CD14-positive monocyte (primary cell): ENCODE measurements at regions not wholly inside any gene's neighbourhood (a gene's known extent, or its start where the extent isn't known, plus 50 kb on each side); places are given as distances from the start of the nearest gene placed in this dataset.

Experiments
- DNase-seq, 3 donors: peaks; one replicate each; pipeline ENCODE4 v3.0.0-alpha.2; 2011 to 2022
- H2AFZ ChIP-seq: 2 replicates; pipeline ENCODE4 v1.6.0; 2012; ENCODE audit warnings: mild to moderate bottlenecking, low read depth, low read length, inconsistent platforms; ENCODE audit not compliant: insufficient read depth, poor library complexity, severe bottlenecking
- H3K27ac ChIP-seq, 2 donors: 1 replicate in 1 of 2; 2 replicates in 1 of 2; pipeline ENCODE4 v1.5.1; 2012 to 2013; ENCODE audit warnings: low read length in 2 of 2, control low read depth in 1 of 2, inconsistent platforms in 1 of 2, low read depth in 1 of 2, mild to moderate bottlenecking in 1 of 2
- H3K27me3 ChIP-seq, 2 donors: one replicate each; pipeline versions ENCODE4 v1.6.0 to v1.6.1; 2011 to 2013; ENCODE audit warnings: low read length in 2 of 2; ENCODE audit not compliant: control insufficient read depth in 2 of 2, insufficient read depth in 2 of 2
- H3K36me3 ChIP-seq, 2 donors: replicated peaks in 1 of 2; 1 replicate in 1 of 2; 2 replicates in 1 of 2; pipeline versions ENCODE4 v1.5.1 to v1.6.1; 2012 to 2013; ENCODE audit warnings: low read length in 2 of 2, control low read depth in 1 of 2, inconsistent platforms in 1 of 2, mild to moderate bottlenecking in 1 of 2; ENCODE audit not compliant: insufficient read depth in 2 of 2, control insufficient read depth in 1 of 2
- H3K4me1 ChIP-seq, 2 donors: 1 replicate in 1 of 2; 2 replicates in 1 of 2; pipeline versions ENCODE4 v1.5.1 to v1.6.1; 2012 to 2013; ENCODE audit warnings: low read length in 2 of 2, control low read depth in 1 of 2, inconsistent platforms in 1 of 2, mild to moderate bottlenecking in 1 of 2, moderate library complexity in 1 of 2; ENCODE audit not compliant: insufficient read depth in 2 of 2, control insufficient read depth in 1 of 2
- H3K4me2 ChIP-seq: replicated peaks from 2 replicates; pipeline ENCODE3; 2012; ENCODE audit warnings: low read length, moderate library complexity, mild to moderate bottlenecking; ENCODE audit not compliant: poor library complexity, severe bottlenecking; ENCODE audit errors: extremely low read depth
- H3K4me3 ChIP-seq, 3 experiments: fragments of 200-600 bp in 1 of 3; sonication (generic) in 1 of 3; replicated peaks in 1 of 3; 1 replicate in 2 of 3; 2 replicates in 1 of 3; pipeline ENCODE4 v1.5.1; 2011 to 2013; ENCODE audit warnings: low read length in 3 of 3, mild to moderate bottlenecking in 3 of 3, control low read depth in 2 of 3, low read depth in 2 of 3, inconsistent platforms in 1 of 3, moderate library complexity in 1 of 3
- H3K79me2 ChIP-seq: 2 replicates; pipeline ENCODE4 v1.6.0; 2012; ENCODE audit warnings: mild to moderate bottlenecking, control low read depth, inconsistent platforms, low read length, moderate library complexity; ENCODE audit not compliant: insufficient read depth
- H3K9ac ChIP-seq: 2 replicates; pipeline ENCODE4 v1.6.0; 2017; ENCODE audit warnings: low read length, mild to moderate bottlenecking; ENCODE audit not compliant: insufficient read depth, poor library complexity, severe bottlenecking
- H3K9me3 ChIP-seq, 2 donors: replicated peaks in 1 of 2; 1 replicate in 1 of 2; 2 replicates in 1 of 2; pipeline versions ENCODE4 v1.5.1 to v1.6.1; 2012 to 2013; ENCODE audit warnings: low read length in 2 of 2, control low read depth in 1 of 2; ENCODE audit not compliant: control insufficient read depth in 1 of 2, insufficient read depth in 1 of 2
- H4K20me1 ChIP-seq: 2 replicates; pipeline ENCODE4 v1.6.0; 2012; ENCODE audit warnings: mild to moderate bottlenecking, low read length, control low read depth, moderate library complexity; ENCODE audit not compliant: insufficient read depth
- H3K27ac Mint-ChIP-seq, 7 donors: one replicate each; pipeline ENCODE4 v1.8.0; 2020; ENCODE audit warnings: mild to moderate bottlenecking in 7 of 7, mixed read lengths in 7 of 7, moderate library complexity in 6 of 7, inconsistent platforms in 2 of 7
- H3K27me3 Mint-ChIP-seq, 3 donors: one replicate each; pipeline ENCODE4 v1.8.0; 2021 to 2022; ENCODE audit warnings: low read depth in 3 of 3, mild to moderate bottlenecking in 3 of 3, mixed read lengths in 3 of 3, moderate library complexity in 3 of 3, inconsistent platforms in 1 of 3
- H3K36me3 Mint-ChIP-seq, 2 donors: one replicate each; pipeline ENCODE4 v1.8.0; 2020; ENCODE audit warnings: mixed read lengths in 2 of 2, inconsistent platforms in 1 of 2, mild to moderate bottlenecking in 1 of 2
- H3K4me1 Mint-ChIP-seq: one replicate; pipeline ENCODE4 v1.8.0; 2020; ENCODE audit warnings: mild to moderate bottlenecking, mixed read lengths
- H3K4me3 Mint-ChIP-seq, 2 donors: one replicate each; pipeline ENCODE4 v1.8.0; 2020; ENCODE audit warnings: mild to moderate bottlenecking in 2 of 2, mixed read lengths in 2 of 2, moderate library complexity in 1 of 2
- H3K9me3 Mint-ChIP-seq, 7 donors: one replicate each; pipeline ENCODE4 v1.8.0; 2020 to 2022; ENCODE audit warnings: mixed read lengths in 7 of 7, mild to moderate bottlenecking in 6 of 7, moderate library complexity in 6 of 7, inconsistent platforms in 2 of 7
- CTCF ChIP-seq: fragments of 200-600 bp; IDR thresholded peaks from one replicate; pipeline ENCODE4 v1.8.0; 2022; ENCODE audit warnings: antibody characterized with exemption, mild to moderate bottlenecking
- WGBS: methylation state at CpG from one replicate; pipeline ENCODE4 v1.1.5; 2013; ENCODE audit warnings: missing lambda C conversion rate; ENCODE audit not compliant: insufficient coverage; 5-methylcytosine and 5-hydroxymethylcytosine counted together
- intact Hi-C, 2 donors: fragments of 100-400 bp; cut with micrococcal nuclease; formaldehyde crosslinking; loops; one replicate each; pipeline versions ENCODE4 v1.15.0 to v1.15.1; 2023

DNA sequence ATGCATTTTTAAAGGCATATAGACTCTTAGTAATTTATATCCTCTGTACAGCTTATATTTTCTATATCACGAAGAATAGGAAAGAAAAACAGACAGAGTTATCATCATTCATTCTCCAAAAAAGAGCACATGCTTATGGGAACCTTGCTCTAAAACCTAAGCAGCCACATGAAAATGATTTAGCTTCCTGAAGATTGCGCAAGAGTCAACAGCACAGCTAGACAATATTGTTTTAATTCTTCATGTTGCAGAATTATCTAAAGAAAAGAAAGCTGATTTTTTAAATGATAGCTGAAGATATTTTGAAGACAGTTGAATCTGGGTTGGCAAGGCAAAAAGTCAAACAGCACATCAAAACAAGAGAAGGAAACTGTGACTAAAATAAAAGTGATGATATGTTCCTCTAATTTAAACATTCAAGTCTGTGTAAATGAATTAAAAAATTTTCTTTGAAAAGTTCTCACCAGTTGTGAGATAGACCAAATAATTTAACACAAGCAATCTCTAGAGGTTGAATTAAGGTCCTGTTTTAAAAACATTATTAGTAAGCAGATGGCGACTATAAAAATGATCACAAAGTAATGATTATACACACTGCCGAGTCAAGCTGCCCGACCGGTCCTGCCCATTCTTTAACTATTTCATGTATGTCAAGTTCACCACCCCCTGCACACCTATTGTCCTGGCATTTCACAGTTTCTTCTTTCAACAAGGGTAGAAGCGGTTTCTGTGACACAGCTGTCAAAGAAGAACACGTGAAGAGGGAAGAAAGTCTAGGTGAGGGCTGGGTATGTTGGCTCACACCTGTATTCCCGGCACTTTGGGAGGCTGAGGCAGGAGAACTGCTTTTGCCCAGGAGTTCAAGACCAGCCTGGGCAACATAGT is 74.2 kb upstream of the BHLHE40 start:
- peaks cover 3 to 11% of the 10 kb centered on the region in 2 donors for H3K4me1 ChIP-seq
- no peaks in the 10 kb centered on the region for H3K9me3 ChIP-seq
- peaks cover 8% of the 10 kb centered on the region for H3K4me1 Mint-ChIP-seq
- H3K4me3 ChIP-seq, result no peak overlapping the region
- no peaks in the 10 kb centered on the region for H3K79me2 ChIP-seq
- peaks cover 0 to 2% (median 0%) of the 10 kb centered on the region in 3 donors for H3K27me3 Mint-ChIP-seq
- intact Hi-C loops, result no loop called here
- H3K9me3 Mint-ChIP-seq, result no peaks in the 10 kb centered on the region
- no peak overlapping the region for H2AFZ ChIP-seq
- no peak for TF ChIP-seq CTCF
- no peaks in the 10 kb centered on the region for H4K20me1 ChIP-seq
- H3K9ac ChIP-seq, result no peak overlapping the region
- WGBS, result 70% methylated on average over 2 of the region's 9 CpGs
- H3K36me3 ChIP-seq, result no peaks in the 10 kb centered on the region
- H3K27me3 ChIP-seq, result no peaks in the 10 kb centered on the region
- no peak overlapping the region for H3K4me3 Mint-ChIP-seq
- H3K36me3 Mint-ChIP-seq, result no peaks in the 10 kb centered on the region
- no peak overlapping the region for H3K27ac ChIP-seq
- peak; percentile 1 to 33 (median 19) for DNase-seq
- peak overlapping the region in 1 of 7 donors; percentile 7 for H3K27ac Mint-ChIP-seq
- H3K4me2 ChIP-seq, result no peak overlapping the region

DNA sequence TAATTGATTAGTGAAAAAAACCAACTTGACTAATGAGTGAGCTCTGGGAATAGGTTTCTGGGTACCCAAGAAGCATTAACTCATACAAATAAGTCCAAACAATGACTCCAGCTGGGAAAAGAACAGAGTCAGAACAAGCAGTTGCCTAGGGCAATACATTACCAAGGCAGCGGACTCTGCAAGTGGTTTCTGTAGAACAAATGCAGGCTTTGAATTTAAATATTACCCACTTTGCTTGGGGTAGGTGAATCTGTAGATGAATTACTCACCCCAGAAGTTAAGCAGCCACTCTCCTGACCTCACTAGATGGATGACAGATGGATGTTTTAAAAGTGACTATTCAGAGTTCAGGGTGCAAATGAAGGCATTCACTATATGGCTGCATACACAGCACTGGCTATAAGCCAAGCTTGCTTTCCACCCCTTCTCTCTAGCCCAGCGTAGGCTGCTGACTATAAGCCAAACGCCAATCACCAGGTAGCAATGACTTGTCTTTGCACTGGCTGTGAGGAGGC is 73.1 kb upstream of the BHLHE40 start:
- Mint-ChIP-seq H3K36me3 (no peaks in the 10 kb centered on the region), H3K4me1 (peaks cover 8% of the 10 kb centered on the region), H3K4me3 (no peak overlapping the region), H3K27ac (no peak overlapping the region), H3K27me3 (peaks cover 0 to 2% (median 2%) of the 10 kb centered on the region in 3 donors), H3K9me3 (no peaks in the 10 kb centered on the region)
- Histone ChIP-seq H3K4me3 (no peak overlapping the region), H3K79me2 (no peaks in the 10 kb centered on the region), H3K9me3 (no peaks in the 10 kb centered on the region), H3K4me2 (no peak overlapping the region), H3K36me3 (no peaks in the 10 kb centered on the region), H2AFZ (no peak overlapping the region), H4K20me1 (no peaks in the 10 kb centered on the region), H3K4me1 (peaks cover 3 to 11% of the 10 kb centered on the region in 2 donors), H3K9ac (no peak overlapping the region), H3K27me3 (no peaks in the 10 kb centered on the region), H3K27ac (no peak overlapping the region)
- DNase-seq, result no peak
- TF ChIP-seq CTCF, result no peak
- no CpG with 5 or more reads among the region's 3 CpGs for WGBS
- intact Hi-C loops, result no loop called here
